ENCODE measurements at regions not wholly inside any gene's neighbourhood (a gene's known extent, or its start where the extent isn't known, plus 50 kb on each side); places are given as distances from the start of the nearest gene placed in this dataset.
"Not testable (repeated sequence)": the region's sequence is repeated elsewhere in the genome, so short reads cannot be mapped to it uniquely, and the experiment has no call there.

- no peak for DNase-seq
Observed at GRCh38 chr7:118843456-118843855, 619.0 kb downstream of the ANKRD7 start.

GRCh38 chr7:118844748-118845147 lies 620.2 kb downstream of the ANKRD7 start:
- no peak for DNase-seq

GRCh38 chr7:118845791-118846190 lies 621.3 kb downstream of the ANKRD7 start:
- no peak for DNase-seq

DNA sequence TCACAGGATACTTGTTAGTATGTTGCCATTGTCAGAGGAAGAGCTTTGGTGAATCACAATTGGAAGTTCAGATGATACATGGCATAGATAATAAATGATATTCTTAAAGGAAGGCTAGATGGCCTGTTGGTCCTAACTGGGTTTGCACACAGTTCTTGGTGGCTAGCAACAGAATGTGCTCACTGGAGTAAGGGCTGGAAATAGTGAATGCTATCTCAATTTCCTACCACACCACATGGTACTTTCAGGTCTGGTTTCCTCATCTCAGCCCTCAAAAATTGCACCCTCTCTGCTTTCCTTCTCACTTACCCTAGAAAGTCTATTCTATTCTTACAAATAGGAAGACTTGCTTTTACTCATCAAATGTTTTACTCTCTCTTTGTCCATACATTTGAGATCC lies 622.5 kb downstream of the ANKRD7 start:
- no peak for DNase-seq

DNA sequence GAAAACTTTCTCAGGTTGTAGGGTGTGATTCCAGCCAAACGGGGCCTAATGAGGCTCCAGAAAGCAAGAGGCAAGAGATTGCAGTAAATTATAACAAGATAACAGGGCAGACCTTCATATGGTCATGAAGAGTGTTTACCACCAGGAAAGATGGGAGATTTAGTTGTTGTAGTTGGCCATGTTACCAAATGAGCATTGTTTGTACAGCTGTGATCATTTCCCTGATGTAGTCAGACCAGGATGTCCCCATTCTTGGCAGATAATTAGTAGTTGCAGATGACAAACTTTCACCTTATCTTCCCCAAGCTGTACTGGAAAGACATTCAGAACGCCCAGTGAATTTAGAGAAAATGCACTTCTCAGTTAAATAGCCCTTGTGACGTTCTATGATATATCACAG lies 630.8 kb downstream of the ANKRD7 start:
- DNase-seq: no peak

DNA sequence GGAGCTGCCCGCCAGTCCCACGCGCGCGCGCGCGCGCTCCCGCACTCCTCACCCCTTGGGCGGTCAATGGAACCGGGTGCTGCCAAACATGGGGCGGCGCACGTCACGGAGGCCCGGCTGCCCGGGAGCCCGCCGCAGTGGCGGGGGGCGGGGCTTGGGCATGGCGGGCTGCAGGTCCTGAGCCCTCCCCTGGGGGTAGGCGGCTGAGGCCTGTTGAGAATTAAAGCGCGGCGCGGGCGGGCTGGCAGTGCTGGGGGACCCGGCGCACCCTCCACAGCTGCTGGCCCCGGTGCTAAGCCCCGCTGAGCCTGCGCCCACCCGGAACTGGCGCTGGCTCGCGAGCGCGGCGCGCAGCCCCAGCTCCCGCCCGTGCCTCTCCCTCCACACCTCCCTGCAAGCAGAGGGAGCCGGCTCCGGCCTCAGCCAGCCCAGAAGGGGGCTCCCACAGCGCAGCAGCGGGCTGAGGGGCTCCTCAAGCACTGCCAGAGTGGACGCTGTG lies 634.2 kb downstream of the ANKRD7 start:
- DNase-seq: no peak

DNA sequence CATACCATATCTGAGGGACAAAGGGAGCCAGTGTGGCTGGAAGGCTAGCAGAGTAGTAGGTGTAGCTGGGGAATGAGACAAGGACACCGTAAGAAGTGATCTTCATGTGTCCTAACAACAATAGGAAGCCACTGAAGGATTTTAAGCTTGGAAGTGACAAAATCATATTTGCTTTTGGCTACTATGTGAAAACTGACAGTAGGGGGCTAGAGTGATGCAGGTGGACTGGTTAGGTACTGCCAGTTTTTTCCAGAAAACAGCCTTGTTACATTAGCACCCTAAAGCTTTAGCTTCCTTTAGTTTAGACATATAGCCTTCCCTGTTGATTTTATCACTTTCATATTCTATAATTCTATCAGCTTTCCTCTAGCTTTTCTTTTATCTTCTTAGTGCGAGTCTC lies 637.1 kb downstream of the ANKRD7 start:
- DNase-seq: no peak

GRCh38 chr7:118862740-118863139 lies 638.2 kb downstream of the ANKRD7 start:
- no peak for DNase-seq

DNA sequence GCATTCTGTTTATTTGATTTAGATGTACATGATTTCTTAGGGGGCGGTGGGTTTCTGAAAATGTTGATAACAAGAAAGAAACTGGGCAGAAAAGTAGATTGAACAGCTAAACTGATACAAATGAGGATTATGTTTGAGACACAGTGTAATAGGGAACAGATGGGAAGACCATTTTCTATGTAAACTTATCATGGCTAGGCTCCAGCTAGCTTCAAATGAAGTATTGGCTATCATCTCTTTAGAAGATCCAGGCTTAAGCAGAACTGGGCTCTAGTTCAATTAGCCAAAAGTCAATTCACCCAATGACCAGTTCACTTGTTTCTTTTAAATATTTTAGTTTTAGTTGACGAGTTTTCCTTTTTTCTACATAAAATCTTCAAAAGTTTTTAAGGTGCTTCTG lies 639.5 kb downstream of the ANKRD7 start:
- peak; percentile 39 for DNase-seq

DNA sequence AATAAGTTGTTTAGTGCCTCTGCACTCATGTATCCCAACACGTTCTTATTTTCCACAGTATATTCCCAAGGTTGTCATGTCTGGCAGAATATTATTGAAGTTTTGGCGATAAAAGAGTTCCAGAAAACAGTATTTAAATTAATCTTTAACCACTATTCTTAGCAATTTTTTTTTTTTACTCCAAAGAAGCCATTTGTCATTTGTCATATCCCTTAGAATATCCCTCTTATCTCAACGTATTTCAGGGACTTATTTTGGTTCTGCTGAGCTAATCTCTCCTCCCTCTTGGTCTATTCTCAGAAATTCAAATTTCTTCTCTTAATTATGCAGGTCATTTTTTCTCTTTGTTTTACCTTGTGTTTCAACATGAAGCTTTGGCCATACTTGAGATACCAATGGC lies 643.4 kb downstream of the ANKRD7 start:
- no peak for DNase-seq

GRCh38 chr7:118869141-118869540 lies 644.6 kb downstream of the ANKRD7 start:
- DNase-seq: not testable (repeated sequence)

- DNase-seq: no peak
Observed at GRCh38 chr7:118870187-118870586, 645.7 kb downstream of the ANKRD7 start.

- DNase-seq: peak; percentile 57
Observed at GRCh38 chr7:118872568-118872967, 648.1 kb downstream of the ANKRD7 start.

DNA sequence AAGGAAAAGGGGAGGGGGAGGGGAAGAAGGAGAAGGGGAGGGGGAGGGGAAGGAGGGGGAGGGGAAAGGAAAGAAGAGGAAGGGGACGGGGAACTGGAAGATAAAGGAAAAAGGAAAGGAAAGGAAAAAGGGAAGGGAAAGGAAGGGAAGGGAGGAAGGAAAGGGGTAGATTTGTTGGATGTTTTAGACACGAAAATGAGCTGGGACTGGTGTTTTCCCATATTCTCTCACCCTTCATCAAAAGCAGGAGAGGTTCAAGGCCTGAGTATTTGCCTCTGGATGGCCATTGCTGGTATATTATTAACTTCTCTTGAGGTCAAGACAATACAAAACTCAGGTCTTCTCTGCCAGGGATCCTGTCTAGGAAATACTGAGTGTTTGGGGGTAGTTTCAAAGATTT lies 652.7 kb downstream of the ANKRD7 start:
- DNase-seq: no peak

DNA sequence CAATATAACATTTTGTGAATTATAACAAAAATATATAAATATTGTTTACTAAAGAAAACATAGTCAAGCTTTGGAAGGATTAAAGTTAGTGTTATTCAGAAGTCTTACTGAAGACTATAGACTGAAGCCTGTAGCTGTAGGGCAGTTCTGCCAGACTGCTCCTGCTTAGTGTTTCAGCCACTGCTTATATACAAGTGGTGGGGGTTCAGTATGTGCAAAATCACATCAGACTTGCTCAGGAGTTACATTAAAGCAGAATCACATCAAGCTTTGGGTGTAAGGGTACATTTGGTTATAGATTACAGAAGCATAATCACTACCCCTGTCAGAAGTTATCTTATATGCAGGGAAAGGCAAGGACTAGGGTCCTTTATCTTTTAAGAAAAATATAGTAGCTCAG lies 653.8 kb downstream of the ANKRD7 start:
- DNase-seq: no peak

DNA sequence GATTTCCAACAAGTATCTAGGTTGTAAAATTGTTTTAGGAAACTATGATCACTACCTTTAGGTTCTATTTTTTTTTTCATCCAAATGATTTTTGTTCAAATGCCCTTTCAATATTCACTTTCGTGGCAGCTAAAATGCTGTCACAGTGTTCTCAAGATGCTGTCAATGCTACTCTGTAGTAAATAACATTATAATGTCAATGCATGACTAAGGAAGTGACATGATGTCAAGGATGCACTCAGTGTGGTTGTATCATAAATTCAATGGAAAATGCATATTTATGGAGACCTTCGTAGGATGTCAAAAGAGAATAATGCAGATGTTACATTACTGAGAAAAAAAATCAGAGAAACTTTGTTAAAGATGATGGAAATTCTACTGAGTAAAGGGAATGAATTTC lies 673.8 kb downstream of the ANKRD7 start:
- DNase-seq: no peak

GRCh38 chr7:118902600-118902999 lies 678.1 kb downstream of the ANKRD7 start:
- DNase-seq: no peak

DNA sequence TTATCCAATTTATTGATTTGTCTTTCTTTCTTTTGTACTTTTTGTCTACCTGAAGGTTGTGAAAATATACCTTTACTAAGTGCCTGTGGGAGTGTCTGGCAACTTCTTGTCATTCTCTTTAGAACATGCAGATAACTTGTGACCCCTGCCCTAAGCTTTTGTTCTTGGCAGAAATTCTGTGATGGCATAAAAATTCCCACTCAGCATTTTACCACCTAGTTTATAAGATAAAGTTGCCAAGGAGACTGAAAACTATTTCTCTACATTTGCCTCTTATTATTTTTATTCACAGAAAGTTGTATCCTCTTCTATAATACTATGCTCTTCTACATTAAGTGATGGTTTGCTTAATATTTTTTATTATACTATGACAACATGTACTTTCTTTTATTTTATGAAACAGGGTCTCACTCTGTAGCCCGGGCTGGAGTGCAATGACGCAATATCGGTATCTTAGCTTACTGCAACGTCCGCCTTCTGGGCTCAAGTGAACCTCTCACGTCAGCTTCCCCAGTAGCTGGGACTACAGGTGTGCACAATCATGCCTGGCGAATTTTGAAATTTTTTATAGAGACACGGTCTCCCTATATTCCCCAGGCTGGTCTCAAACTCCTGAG lies 683.5 kb downstream of the ANKRD7 start:
- DNase-seq: no peak

DNA sequence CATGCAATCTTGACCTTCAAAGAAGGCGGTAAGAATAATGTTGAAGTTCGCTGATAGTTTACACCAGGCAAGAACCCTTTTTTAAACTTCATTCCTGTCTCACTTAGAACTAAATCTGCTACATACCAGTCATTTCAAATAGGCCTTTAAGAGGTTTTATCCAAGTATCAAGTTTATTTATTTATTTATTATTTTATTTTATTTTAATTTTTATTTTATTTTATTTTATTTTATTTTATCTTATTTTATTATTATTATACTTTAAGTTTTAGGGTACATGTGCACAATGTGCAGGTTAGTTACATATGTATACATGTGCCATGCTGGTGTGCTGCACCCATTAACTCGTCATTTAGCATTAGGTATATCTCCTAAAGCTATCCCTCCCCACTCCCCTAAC lies 691.6 kb downstream of the ANKRD7 start:
- not testable (repeated sequence) for DNase-seq

DNA sequence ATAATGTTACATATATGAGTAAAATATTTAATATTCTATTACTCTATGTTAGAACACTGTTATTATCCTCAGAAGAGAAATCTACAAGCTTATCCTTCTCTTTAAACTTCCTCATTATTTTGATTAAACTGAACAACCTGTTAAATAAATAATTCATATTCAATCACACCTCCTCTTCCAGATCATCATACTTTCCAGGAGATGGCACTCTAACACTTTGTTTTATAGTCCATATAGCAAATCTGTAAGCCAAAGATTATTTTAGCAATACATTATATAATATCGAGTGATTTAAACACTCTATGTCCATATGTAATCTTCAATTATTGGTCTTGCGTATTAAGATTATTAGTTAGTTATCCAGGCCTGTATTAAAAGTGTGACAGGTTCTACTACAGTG lies 694.1 kb downstream of the ANKRD7 start:
- peak; percentile 59 for DNase-seq

DNA sequence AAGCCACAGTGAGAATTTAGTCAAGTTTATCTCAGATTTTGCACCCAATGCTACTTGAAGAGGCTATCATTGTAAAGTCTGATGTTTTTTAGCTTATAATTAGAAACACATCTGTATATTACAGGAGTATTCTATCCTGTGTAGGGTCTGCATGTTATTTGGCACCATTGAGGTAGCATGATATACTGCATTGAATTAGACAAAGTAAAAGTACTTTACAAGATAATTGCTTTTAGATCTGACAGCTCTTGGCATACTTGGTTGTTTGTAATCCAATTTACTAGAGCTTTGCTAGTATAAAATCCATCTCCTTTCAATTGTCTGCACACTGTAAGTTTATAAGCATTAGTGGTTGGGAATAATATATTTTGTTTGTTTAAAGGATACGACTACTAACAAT lies 714.3 kb downstream of the ANKRD7 start:
- no peak for DNase-seq

DNA sequence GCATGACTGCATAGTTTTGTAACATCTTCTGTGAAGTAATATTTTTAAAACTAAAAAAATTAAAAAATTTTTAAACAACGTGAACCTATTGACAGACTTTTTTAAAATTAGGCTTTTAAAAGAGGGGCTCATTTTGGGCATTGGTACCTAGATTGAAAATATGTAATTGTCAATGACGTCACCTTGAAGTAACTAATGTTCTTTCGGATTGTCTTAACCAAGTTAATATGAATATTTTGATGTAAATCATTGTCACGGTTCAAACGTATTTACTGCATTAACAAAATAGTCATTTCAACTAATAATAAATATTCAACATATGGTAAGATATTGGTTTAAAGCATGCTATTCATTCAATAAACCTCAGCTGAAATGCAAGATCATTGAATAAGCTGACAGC lies 719.8 kb downstream of the ANKRD7 start:
- no peak for DNase-seq

DNA sequence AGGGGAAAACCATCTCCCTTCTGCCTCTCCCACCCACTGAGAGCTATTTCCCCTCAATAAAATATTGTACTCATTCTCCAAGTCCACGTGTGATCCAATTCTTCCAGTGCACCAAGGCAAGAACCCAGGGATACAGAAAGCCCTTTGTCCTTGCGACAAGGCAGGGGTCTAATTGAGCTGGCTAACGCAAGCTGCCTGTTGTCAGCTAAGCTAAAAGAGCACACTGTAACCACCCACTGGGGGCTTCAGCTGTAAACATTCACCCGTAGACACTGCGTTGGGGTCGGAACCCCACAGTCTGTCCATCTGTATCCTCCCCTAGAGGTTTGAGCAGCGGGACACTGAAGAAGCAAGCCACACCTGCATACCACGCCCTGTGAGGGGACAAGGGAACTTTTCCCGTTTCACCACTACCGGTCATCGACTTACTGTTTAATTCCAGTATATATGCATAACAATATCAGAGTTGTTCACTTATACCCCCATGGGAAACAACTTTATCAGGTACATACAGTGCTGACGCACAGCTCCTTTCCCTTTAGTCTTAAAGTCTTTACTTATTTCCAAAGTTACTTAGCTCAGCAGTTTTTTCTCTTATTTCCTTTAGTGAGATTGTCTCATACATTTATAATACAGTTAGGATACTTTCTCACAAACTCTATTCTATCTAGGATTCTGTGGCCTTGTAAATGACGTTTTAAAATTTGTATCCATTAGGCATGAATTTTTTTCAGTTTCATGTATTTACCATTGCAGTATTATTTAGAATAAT lies 721.6 kb downstream of the ANKRD7 start:
- no peak for DNase-seq

GRCh38 chr7:118948508-118948907 lies 724.0 kb downstream of the ANKRD7 start:
- DNase-seq: no peak

DNA sequence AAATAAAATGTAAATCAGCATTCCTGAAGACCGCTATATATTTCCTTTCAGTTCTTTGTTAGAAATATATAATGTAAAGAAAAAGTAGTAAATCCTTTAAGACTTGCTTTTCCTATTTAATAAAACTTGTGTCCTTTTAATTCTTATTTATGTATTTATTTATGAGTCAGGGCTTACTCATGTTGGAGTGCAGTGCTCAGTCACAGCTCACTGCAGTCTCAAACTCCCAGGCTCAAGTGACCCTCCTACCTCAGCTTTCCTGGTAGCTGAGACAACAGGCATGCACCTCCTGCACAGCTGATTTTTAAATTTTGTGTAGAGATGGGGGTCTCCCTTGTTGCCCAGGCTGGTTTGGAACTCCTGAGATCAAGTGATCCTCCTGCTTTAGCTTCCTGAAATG lies 724.5 kb downstream of the ANKRD7 start:
- DNase-seq: no peak
